K562 (cell line): ENCODE measurements at regions not wholly inside any gene's neighbourhood (a gene's known extent, or its start where the extent isn't known, plus 50 kb on each side); places are given as distances from the start of the nearest gene placed in this dataset.

ENCODE experiments used
- ATAC-seq: fragments of 200-7000 bp; cut with Tn5 transposase; 3 replicates; pipeline ENCODE4 v1.9.1; 2020; ENCODE audit warnings: moderate library complexity
- BruUV-seq: library from RNA; stranded (reverse); fragments of 400-500 nt; replicated peaks from 2 replicates; lab custom pipeline; 2021; lab: Mats Ljungman, UMichigan
- CTCF ChIA-PET: fragments of 300-600 bp; formaldehyde crosslinking; extraction: SDS; loops from one replicate; lab custom pipeline; 2021; ENCODE audit warnings: low intra/inter-chr PET ratio; lab: Yijun Ruan, JAX
- POLR2A ChIA-PET: fragments of 300-600, 350-650 bp; sonication (Branson Sonifier 250); formaldehyde crosslinking; extraction: SDS; loops from one replicate; lab custom pipeline; 2021; ENCODE audit warnings: antibody characterized with exemption, inconsistent platforms; lab: Yijun Ruan, JAX
- DNase-seq, 4 experiments: peaks; one replicate each; pipeline versions ENCODE4 v3.0.0 to v3.0.0-alpha.2; 2011 to 2018; ENCODE audit warnings: low spot score in 3 of 4, mixed read lengths in 3 of 4; ENCODE audit errors: extremely low read depth in 1 of 4
- FAIRE-seq: peaks from 2 replicates; lab custom pipeline; 2011; peaks lifted over from hg19 to GRCh38; lab: Jason Lieb, UNC
- H2AFZ ChIP-seq: 2 replicates; pipeline ENCODE4 v1.6.0; 2011; ENCODE audit warnings: low read depth, low read length, control low read depth, inconsistent platforms
- H3K27ac ChIP-seq: fragments of 200-600 bp; 3 replicates; pipeline ENCODE4 v1.8.0; 2011; ENCODE audit warnings: low read depth, mild to moderate bottlenecking, control low read depth, inconsistent platforms, low read length, moderate library complexity, mixed read lengths; ENCODE audit errors: extremely low read depth
- H3K27me3 ChIP-seq, 2 experiments: fragments of 300-600 bp in 1 of 2; 2 replicates in 1 of 2; 3 replicates in 1 of 2; pipeline versions ENCODE4 v1.6.0 to v1.8.0; 2011; ENCODE audit warnings: inconsistent platforms in 2 of 2, low read length in 2 of 2, mild to moderate bottlenecking in 1 of 2, mixed read lengths in 1 of 2, moderate library complexity in 1 of 2; ENCODE audit not compliant: control insufficient read depth in 2 of 2, insufficient read depth in 2 of 2
- H3K36me3 ChIP-seq: fragments of 300-600 bp; 3 replicates; pipeline ENCODE4 v1.8.0; 2011; ENCODE audit warnings: mild to moderate bottlenecking, low read length, inconsistent platforms; ENCODE audit not compliant: control insufficient read depth, insufficient read depth
- H3K4me1 ChIP-seq, 2 experiments: fragments of 200-600 bp in 1 of 2; replicated peaks in 1 of 2; 2 replicates in 1 of 2; 3 replicates in 1 of 2; pipeline versions ENCODE4 v1.5.1 to v1.8.0; 2011; ENCODE audit warnings: inconsistent platforms in 2 of 2, low read length in 2 of 2, mild to moderate bottlenecking in 1 of 2, mixed read lengths in 1 of 2, moderate library complexity in 1 of 2; ENCODE audit not compliant: control insufficient read depth in 2 of 2, insufficient read depth in 2 of 2
- H3K4me2 ChIP-seq: 2 replicates; pipeline ENCODE4 v1.6.1; 2011; ENCODE audit warnings: low read length, control low read depth, inconsistent platforms, mixed read lengths; ENCODE audit not compliant: insufficient read depth
- H3K4me3 ChIP-seq: fragments of 200-600 bp; sonication (generic), shearing (Covaris generic); 2 replicates; pipeline ENCODE4 v1.5.1; 2016; ENCODE audit warnings: control low read depth, inconsistent platforms
- H3K79me2 ChIP-seq: fragments of 200-600 bp; 3 replicates; pipeline ENCODE4 v1.8.0; 2011; ENCODE audit warnings: low read length, inconsistent platforms; ENCODE audit not compliant: control insufficient read depth, insufficient read depth
- H3K9ac ChIP-seq, 2 experiments: 2 replicates each; pipeline versions ENCODE4 v1.6.0 to v1.6.1; 2011; ENCODE audit warnings: low read depth in 2 of 2, low read length in 2 of 2, control low read depth in 1 of 2, inconsistent platforms in 1 of 2, mild to moderate bottlenecking in 1 of 2, mixed read lengths in 1 of 2; ENCODE audit not compliant: insufficient read depth in 1 of 2
- H3K9me1 ChIP-seq: one replicate; pipeline ENCODE4 v1.6.0; 2011; ENCODE audit warnings: inconsistent platforms, mild to moderate bottlenecking, low read length, moderate library complexity; ENCODE audit not compliant: control insufficient read depth, insufficient read depth
- H3K9me3 ChIP-seq: replicated peaks from 2 replicates; pipeline ENCODE4 v1.5.1; 2011; ENCODE audit warnings: low read depth, low read length, inconsistent platforms; ENCODE audit not compliant: control insufficient read depth, insufficient read depth
- H4K20me1 ChIP-seq: replicated peaks from 2 replicates; pipeline ENCODE4 v1.6.1; 2011; ENCODE audit warnings: low read length, inconsistent platforms, mixed read lengths; ENCODE audit not compliant: control insufficient read depth, insufficient read depth
- ATF3 ChIP-seq, 2 experiments: fragments of 450-650 bp in 1 of 2; sonication (generic) in 1 of 2; formaldehyde crosslinking in 1 of 2; IDR thresholded peaks in 1 of 2; conservative IDR thresholded peaks in 1 of 2; 2 replicates each; pipeline versions ENCODE4 v1.6.1 to v1.8.1; 2016 to 2023; ENCODE audit warnings: mild to moderate bottlenecking in 2 of 2, moderate library complexity in 2 of 2, inconsistent platforms in 1 of 2, missing genetic modification reagents in 1 of 2
- CBX3 ChIP-seq, 2 experiments: IDR thresholded peaks; 1 replicate in 1 of 2; 2 replicates in 1 of 2; pipeline ENCODE4 v1.6.1; 2012; ENCODE audit warnings: inconsistent platforms in 2 of 2, low read length in 2 of 2, borderline replicate concordance in 1 of 2, control low read depth in 1 of 2
- CEBPB ChIP-seq: fragments of 450-650 bp; IDR thresholded peaks from 2 replicates; pipeline ENCODE4 v1.6.1; 2016; ENCODE audit warnings: missing genetic modification characterization, missing compliant biosample characterization
- CTBP1 ChIP-seq: fragments of 450-650 bp; IDR thresholded peaks from 2 replicates; pipeline ENCODE4 v1.6.1; 2016; ENCODE audit warnings: borderline replicate concordance
- DPF2 ChIP-seq: fragments of 450-650 bp; IDR thresholded peaks from 2 replicates; pipeline ENCODE4 v1.6.1; 2016
- E2F6 ChIP-seq, 2 experiments: IDR thresholded peaks; 2 replicates each; pipeline ENCODE4 v1.6.1; 2011; ENCODE audit warnings: borderline replicate concordance in 1 of 2, control low read depth in 1 of 2, low read depth in 1 of 2, low read length in 1 of 2, mild to moderate bottlenecking in 1 of 2, mixed read lengths in 1 of 2, moderate library complexity in 1 of 2; ENCODE audit not compliant: insufficient read depth in 1 of 2, insufficient read length in 1 of 2, poor library complexity in 1 of 2, severe bottlenecking in 1 of 2; ENCODE audit errors: extremely low read depth in 1 of 2
- EP400 ChIP-seq: fragments of 450-650 bp; IDR thresholded peaks from 2 replicates; pipeline ENCODE4 v1.6.1; 2017; ENCODE audit warnings: antibody characterized with exemption, mild to moderate bottlenecking, moderate library complexity
- FOSL1 ChIP-seq: fragments of 200-800 bp; sonication (Bioruptor generic); conservative IDR thresholded peaks from 2 replicates; pipeline ENCODE4 v1.6.1; 2016; ENCODE audit warnings: missing genetic modification characterization, missing compliant biosample characterization
- MEIS2 ChIP-seq: fragments of 450-650 bp; IDR thresholded peaks from 2 replicates; pipeline ENCODE4 v1.6.1; 2014; ENCODE audit warnings: mild to moderate bottlenecking; ENCODE audit not compliant: partially characterized antibody
- MTA1 ChIP-seq: fragments of 450-650 bp; IDR thresholded peaks from 2 replicates; pipeline ENCODE4 v1.6.1; 2017; ENCODE audit warnings: borderline replicate concordance
- NBN ChIP-seq: fragments of 450-650 bp; IDR thresholded peaks from 2 replicates; pipeline ENCODE4 v1.6.1; 2016; ENCODE audit warnings: low read depth, mild to moderate bottlenecking
- NCOR1 ChIP-seq: fragments of 450-650 bp; IDR thresholded peaks from 2 replicates; pipeline ENCODE4 v1.6.1; 2016; ENCODE audit warnings: mild to moderate bottlenecking, moderate library complexity
- NFE2 ChIP-seq: IDR thresholded peaks from 2 replicates; pipeline ENCODE4 v1.6.1; 2014; ENCODE audit warnings: antibody characterized with exemption, low read depth
- NFIX ChIP-seq: fragments of 250-450 bp; sonication (Bioruptor Pico); IDR thresholded peaks from 2 replicates; pipeline ENCODE4 v1.4.0; 2020; ENCODE audit warnings: low read depth, mild to moderate bottlenecking, moderate library complexity
- PKNOX1 ChIP-seq: fragments of 450-650 bp; IDR thresholded peaks from 2 replicates; pipeline ENCODE4 v1.6.1; 2016
- SETDB1 ChIP-seq: IDR thresholded peaks from one replicate; pipeline ENCODE4 v1.6.1; 2012; ENCODE audit warnings: low read length, control low read depth, inconsistent platforms
- TRIM28 ChIP-seq: fragments of 450-650 bp; IDR thresholded peaks from 2 replicates; pipeline ENCODE4 v1.6.1; 2017
- WGBS: fragments of 100-300 bp; shearing (Covaris generic); methylation state at CpG from one replicate; pipeline ENCODE4 v1.1.6; 2016; ENCODE audit warnings: low coverage, mixed read lengths; ENCODE audit not compliant: insufficient coverage; ENCODE audit errors: missing lambda C conversion rate; 5-methylcytosine and 5-hydroxymethylcytosine counted together
- in situ Hi-C: fragments of 300-500 bp; cut with MboI; formaldehyde crosslinking; loops from 4 replicates; pipeline ENCODE4 v1.15.0; 2018; ENCODE audit warnings: inconsistent platforms, mixed read lengths
- intact Hi-C: fragments of 100-400 bp; cut with micrococcal nuclease; formaldehyde crosslinking; loops from 2 replicates; pipeline ENCODE4 v1.14.2; 2022

GRCh38 chr6:160926281-160927276, 65.0 kb upstream of the MAP3K4 start:
- Histone ChIP-seq H3K9me3 (no peaks in the 10 kb centered on the region), H2AFZ (peak overlapping the region; percentile 87), H3K4me2 (peak overlapping the region; percentile 73), H3K36me3 (no peaks in the 10 kb centered on the region), H3K4me3 (no peak overlapping the region; the same call in 1 of the 2 replicates), H3K79me2 (no peaks in the 10 kb centered on the region), H3K9ac (peak overlapping the region; percentile 4 to 20; a peak in 2 of 4 replicates), H3K4me1 (peaks cover 6 to 16% of the 10 kb centered on the region in 2 experiments; a peak in 4 of 5 replicates), H3K9me1 (no peaks in the 10 kb centered on the region), H3K27me3 (no peaks in the 10 kb centered on the region), H3K27ac (peak overlapping the region; percentile 34; the same call in 2 of the 3 replicates), H4K20me1 (no peaks in the 10 kb centered on the region)
- DNase-seq (peak in 2 of 4 experiments; percentile 32 to 37), FAIRE-seq (peak; percentile 70), ATAC-seq (peak; percentile 86)
- in situ Hi-C loops (no loop called here), intact Hi-C loops (no loop called here)
- POLR2A ChIA-PET = interaction anchor here (0.6 to 1.0 kb wide), 2 partner anchors 9 to 569 kb away, joined by 3 read pairs; no protein-coding TSS in a partner anchor
- CTCF ChIA-PET = interaction anchor here (0.7 kb wide), 1 partner anchor 10 kb away, joined by 5 read pairs; no protein-coding TSS in a partner anchor
- WGBS = 40% methylated on average over 29 of the region's 29 CpGs
- BruUV-seq = no TSS peak
- TF ChIP-seq SETDB1 (no peak), MEIS2 (peak; percentile 52), NFE2 (no peak; the same call in 1 of the 2 replicates), FOSL1 (no peak), CBX3 (IDR thresholded peaks at IDR 0.05; ENCODE audit: borderline replicate concordance in 1 of 2, low read length in 2 of 2) (peak in 1 of 2 experiments; percentile 53; a peak in 1 of 3 replicates), NFIX (CRISPR knock-in tag) (no peak), CTBP1 (peak; percentile 43; the same call in 1 of the 2 replicates), DPF2 (0 out of 2 replicates have a peak, but pooled peaks have one; percentile 32), MTA1 (no peak), NBN (0 out of 2 replicates have a peak, but pooled peaks have one; percentile 17), PKNOX1 (peak; percentile 71), TRIM28 (peak; percentile 43; the same call in 1 of the 2 replicates), E2F6 (IDR thresholded peaks at IDR 0.05; ENCODE audit: borderline replicate concordance in 1 of 2, extremely low read depth in 1 of 2, insufficient read depth in 1 of 2, insufficient read length in 1 of 2, low read depth in 1 of 2, low read length in 1 of 2, poor library complexity in 1 of 2, severe bottlenecking in 1 of 2) (peak; percentile 51 to 70), CEBPB (tag) (peak; percentile 73), ATF3 (IDR thresholded peaks at IDR 0.05) (peak; percentile 76), ATF3 (CRISPR knock-in tag; conservative IDR thresholded peaks at IDR 0.05) (no peak), EP400 (peak; percentile 71), NCOR1 (0 out of 2 replicates have a peak, but pooled peaks have one; percentile 14)
